GM06990 (cell line): ENCODE measurements at regions not wholly inside any gene's neighbourhood (a gene's known extent, or its start where the extent isn't known, plus 50 kb on each side); places are given as distances from the start of the nearest gene placed in this dataset.

Source experiments
- DNase-seq: peaks from one replicate; pipeline ENCODE4 v3.0.0-alpha.2; 2011; ENCODE audit not compliant: insufficient read length; ENCODE audit errors: extremely low read depth
- H3K27me3 ChIP-seq: replicated peaks from 2 replicates; pipeline ENCODE4 v1.6.0; 2011; ENCODE audit warnings: low read length; ENCODE audit not compliant: control insufficient read depth, insufficient read depth
- H3K36me3 ChIP-seq: 2 replicates; pipeline ENCODE4 v1.5.1; 2011; ENCODE audit warnings: low read length; ENCODE audit not compliant: control insufficient read depth, insufficient read depth
- H3K4me3 ChIP-seq: replicated peaks from 2 replicates; pipeline ENCODE4 v1.5.1; 2011; ENCODE audit warnings: low read depth, mild to moderate bottlenecking, control low read depth, low read length
- CTCF ChIP-seq: IDR thresholded peaks from 2 replicates; pipeline ENCODE4 v1.5.1; 2011; ENCODE audit warnings: low read length, control low read depth, mild to moderate bottlenecking, inconsistent platforms; ENCODE audit not compliant: insufficient read depth, poor library complexity, severe bottlenecking

- DNase-seq, result no peak
- Histone ChIP-seq H3K4me3 (no peak overlapping the region), H3K27me3 (no peaks in the 10 kb centered on the region), H3K36me3 (no peaks in the 10 kb centered on the region)
- TF ChIP-seq CTCF, result no peak
These were observed 494.5 kb downstream of the DIPK2A start for GRCh38 chr3:144466114-144466513.

GRCh38 chr3:144466540-144466939 is 494.9 kb downstream of the DIPK2A start:
- no peak for TF ChIP-seq CTCF

GRCh38 chr3:144470666-144471065 is 499.0 kb downstream of the DIPK2A start:
- H3K27me3 ChIP-seq, result no peaks in the 10 kb centered on the region
- DNase-seq, result no peak
- H3K4me3 ChIP-seq, result no peak overlapping the region
- no peak for TF ChIP-seq CTCF
- H3K36me3 ChIP-seq, result no peaks in the 10 kb centered on the region

More at GRCh38 chr3:144466540-144466939, 494.9 kb downstream of the DIPK2A start:
- DNase-seq, result no peak
- H3K4me3 ChIP-seq, result no peak overlapping the region
- no peaks in the 10 kb centered on the region for H3K27me3 ChIP-seq
- no peaks in the 10 kb centered on the region for H3K36me3 ChIP-seq

- Histone ChIP-seq H3K36me3 (no peaks in the 10 kb centered on the region), H3K4me3 (no peak overlapping the region), H3K27me3 (no peaks in the 10 kb centered on the region)
- no peak for TF ChIP-seq CTCF
- no peak for DNase-seq
These were observed 506.0 kb downstream of the DIPK2A start for GRCh38 chr3:144477593-144477992.

- no peak for DNase-seq
- Histone ChIP-seq H3K36me3 (no peaks in the 10 kb centered on the region), H3K4me3 (no peak overlapping the region), H3K27me3 (no peaks in the 10 kb centered on the region)
- no peak for TF ChIP-seq CTCF
These were observed 508.8 kb downstream of the DIPK2A start for GRCh38 chr3:144480416-144480919.

- peak; percentile 3 for DNase-seq
- no peak for TF ChIP-seq CTCF
These were observed 511.3 kb downstream of the DIPK2A start for GRCh38 chr3:144482876-144483275.

More at GRCh38 chr3:144482876-144483275, 511.3 kb downstream of the DIPK2A start:
- Histone ChIP-seq H3K36me3 (no peaks in the 10 kb centered on the region), H3K4me3 (no peak overlapping the region), H3K27me3 (no peaks in the 10 kb centered on the region)
